Endothelial cell of umbilical vein (primary cell): ENCODE measurements at regions not wholly inside any gene's neighbourhood (a gene's known extent, or its start where the extent isn't known, plus 50 kb on each side); places are given as distances from the start of the nearest gene placed in this dataset.

Experiments
- BruUV-seq: library from RNA; stranded (reverse); fragments of 400-500 nt; replicated peaks from 2 replicates; lab custom pipeline; 2021; lab: Mats Ljungman, UMichigan
- CTCF ChIA-PET: fragments of 300-600, 350-600 bp; sonication (Branson Sonifier 250); formaldehyde crosslinking; loops from one replicate; lab custom pipeline; 2021; ENCODE audit warnings: antibody characterized with exemption, inconsistent platforms; lab: Charles Lee
- POLR2A ChIA-PET: fragments of 300-600, 350-600 bp; sonication (Branson Sonifier 250); formaldehyde crosslinking; loops from one replicate; lab custom pipeline; 2021; ENCODE audit warnings: antibody characterized with exemption, inconsistent platforms; lab: Charles Lee
- DNase-seq: peaks from one replicate; pipeline ENCODE4 v3.0.0-alpha.2; 2011; ENCODE audit warnings: low read depth, low spot score
- FAIRE-seq: peaks from 2 replicates; lab custom pipeline; 2011; peaks lifted over from hg19 to GRCh38; lab: Jason Lieb, UNC
- H2AFZ ChIP-seq: 2 replicates; pipeline ENCODE4 v1.6.0; 2012; ENCODE audit warnings: low read depth, low read length, control low read depth, inconsistent platforms
- H3K27ac ChIP-seq: 2 replicates; pipeline ENCODE4 v1.5.1; 2011; ENCODE audit warnings: low read depth, mild to moderate bottlenecking, control low read depth, low read length, moderate library complexity; ENCODE audit not compliant: insufficient read depth
- H3K27me3 ChIP-seq, 2 experiments: 2 replicates each; pipeline versions ENCODE4 v1.6.0 to v1.6.1; 2011; ENCODE audit warnings: low read length in 2 of 2, mixed read lengths in 1 of 2; ENCODE audit not compliant: control insufficient read depth in 2 of 2, insufficient read depth in 2 of 2
- H3K36me3 ChIP-seq, 2 experiments: 2 replicates in 1 of 2; 3 replicates in 1 of 2; pipeline ENCODE4 v1.5.1; 2011; ENCODE audit warnings: low read length in 2 of 2, mild to moderate bottlenecking in 1 of 2, moderate library complexity in 1 of 2; ENCODE audit not compliant: control insufficient read depth in 2 of 2, insufficient read depth in 2 of 2; ENCODE audit errors: extremely low read depth in 1 of 2
- H3K4me1 ChIP-seq: 3 replicates; pipeline ENCODE4 v1.5.1; 2011; ENCODE audit warnings: mild to moderate bottlenecking, low read length; ENCODE audit not compliant: control insufficient read depth, insufficient read depth; ENCODE audit errors: extremely low read depth
- H3K4me2 ChIP-seq: 2 replicates; pipeline ENCODE4 v1.6.1; 2011; ENCODE audit warnings: low read length, control low read depth, mixed read lengths; ENCODE audit not compliant: insufficient read depth
- H3K4me3 ChIP-seq, 3 experiments: fragments of 200-600 bp in 1 of 3; sonication (generic), shearing (Covaris generic) in 1 of 3; replicated peaks in 1 of 3; 2 replicates each; pipeline ENCODE4 v1.5.1; 2011 to 2016; ENCODE audit warnings: control low read depth in 3 of 3, low read length in 3 of 3, mild to moderate bottlenecking in 2 of 3, inconsistent platforms in 1 of 3, low read depth in 1 of 3, moderate library complexity in 1 of 3; ENCODE audit not compliant: insufficient read depth in 1 of 3
- H3K79me2 ChIP-seq: 2 replicates; pipeline ENCODE4 v1.6.0; 2012; ENCODE audit warnings: low read length, inconsistent platforms; ENCODE audit not compliant: control insufficient read depth, insufficient read depth
- H3K9ac ChIP-seq: replicated peaks from 2 replicates; pipeline ENCODE3; 2011; ENCODE audit warnings: low read length, control low read depth; ENCODE audit not compliant: insufficient read depth; ENCODE audit errors: extremely low read depth
- H3K9me1 ChIP-seq: replicated peaks from 3 replicates; pipeline ENCODE4 v1.6.0; 2011; ENCODE audit warnings: mild to moderate bottlenecking, low read length; ENCODE audit not compliant: control insufficient read depth, insufficient read depth; ENCODE audit errors: extremely low read depth
- H3K9me3 ChIP-seq: replicated peaks from 2 replicates; pipeline ENCODE4 v1.5.1; 2012; ENCODE audit warnings: low read length, inconsistent platforms; ENCODE audit not compliant: control insufficient read depth, insufficient read depth
- H4K20me1 ChIP-seq: replicated peaks from 2 replicates; pipeline ENCODE3; 2011; ENCODE audit warnings: mild to moderate bottlenecking, low read length; ENCODE audit not compliant: control insufficient read depth, insufficient read depth; ENCODE audit errors: extremely low read depth
- EZH2 ChIP-seq: IDR thresholded peaks from 2 replicates; pipeline ENCODE4 v1.6.1; 2012; ENCODE audit warnings: borderline replicate concordance, low read depth, mild to moderate bottlenecking, moderate library complexity, low read length, inconsistent platforms; ENCODE audit not compliant: severe bottlenecking
- FOS ChIP-seq: IDR thresholded peaks from 2 replicates; pipeline ENCODE4 v1.6.1; 2011; ENCODE audit warnings: mild to moderate bottlenecking, low read length, moderate library complexity, borderline replicate concordance; ENCODE audit not compliant: insufficient read depth
- GATA2 ChIP-seq: IDR thresholded peaks from 2 replicates; pipeline ENCODE4 v1.7.0; 2011; ENCODE audit warnings: low read depth, mild to moderate bottlenecking, moderate library complexity, mixed read lengths, low read length; ENCODE audit not compliant: insufficient read length, insufficient read depth
- JUN ChIP-seq: IDR thresholded peaks from 2 replicates; pipeline ENCODE4 v1.6.1; 2011; ENCODE audit warnings: borderline replicate concordance, low read depth; ENCODE audit not compliant: insufficient read length, insufficient read depth
- MAX ChIP-seq: IDR thresholded peaks from 2 replicates; pipeline ENCODE4 v1.6.1; 2011; ENCODE audit not compliant: insufficient read depth, insufficient read length
- MYC ChIP-seq: IDR thresholded peaks from one replicate; pipeline ENCODE4 v1.6.1; 2011; ENCODE audit warnings: mild to moderate bottlenecking, low read depth, low read length
- POLR2A ChIP-seq: IDR thresholded peaks from 2 replicates; pipeline ENCODE4 v1.6.1; 2012; ENCODE audit warnings: low read depth, mild to moderate bottlenecking, control low read depth, low read length
- POLR2AphosphoS5 ChIP-seq: IDR thresholded peaks from 2 replicates; pipeline ENCODE4 v1.6.1; 2012; ENCODE audit warnings: low read depth, mild to moderate bottlenecking, control low read depth, low read length, moderate library complexity; ENCODE audit not compliant: insufficient read depth
- dilution Hi-C: fragments of 300-500 bp; cut with MboI; formaldehyde crosslinking; loops from one replicate; pipeline ENCODE4 v1.15.0; 2019; ENCODE audit warnings: low sequenced_read_pairs; ENCODE audit not compliant: extremely low pct_ligation_motif_present
- intact Hi-C: fragments of 100-400 bp; cut with micrococcal nuclease; formaldehyde crosslinking; loops from one replicate; pipeline ENCODE4 v1.10.0; 2022
- TF ChIP-seq, protein P1 (sequence below), 2 donors: IDR thresholded peaks; 1 replicate in 1 of 2; 2 replicates in 1 of 2; pipeline ENCODE4 v1.5.1; 2011; ENCODE audit warnings: low read length in 2 of 2, mild to moderate bottlenecking in 2 of 2, moderate library complexity in 2 of 2, control low read depth in 1 of 2, inconsistent platforms in 1 of 2, low read depth in 1 of 2; ENCODE audit not compliant: insufficient read depth in 1 of 2; ENCODE audit errors: extremely low read depth in 1 of 2

DNA sequence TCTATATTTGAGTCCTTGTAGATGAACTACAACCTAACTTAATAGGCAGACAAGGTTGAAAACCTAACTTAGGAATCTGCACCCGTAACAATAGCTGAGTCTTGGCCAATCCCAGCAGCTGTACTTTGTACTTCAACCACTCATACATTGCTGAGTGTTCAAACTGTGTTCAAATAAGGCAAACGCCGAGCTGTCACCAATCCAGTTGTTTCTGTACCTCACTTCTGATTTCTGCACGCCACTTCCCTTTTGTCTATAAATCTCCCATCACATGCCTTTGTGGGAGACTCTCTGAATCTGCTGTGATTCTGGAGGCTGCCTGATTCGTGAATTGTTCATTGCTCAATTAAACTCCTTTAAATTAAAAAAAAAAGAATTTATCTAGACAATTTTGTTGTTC lies 167.8 kb upstream of the TUT7 start:
- H3K27ac ChIP-seq: no peak overlapping the region
- dilution Hi-C loops: no loop called here
- no peaks in the 10 kb centered on the region for H3K4me1 ChIP-seq
- H4K20me1 ChIP-seq: no peaks in the 10 kb centered on the region
- no peak for TF ChIP-seq JUN
- TF ChIP-seq POLR2A: no peak
- no peak for TF ChIP-seq GATA2
- no peak for TF ChIP-seq FOS
- TF ChIP-seq EZH2: no peak
- TF ChIP-seq POLR2AphosphoS5: no peak
- TF ChIP-seq, protein P1, sequence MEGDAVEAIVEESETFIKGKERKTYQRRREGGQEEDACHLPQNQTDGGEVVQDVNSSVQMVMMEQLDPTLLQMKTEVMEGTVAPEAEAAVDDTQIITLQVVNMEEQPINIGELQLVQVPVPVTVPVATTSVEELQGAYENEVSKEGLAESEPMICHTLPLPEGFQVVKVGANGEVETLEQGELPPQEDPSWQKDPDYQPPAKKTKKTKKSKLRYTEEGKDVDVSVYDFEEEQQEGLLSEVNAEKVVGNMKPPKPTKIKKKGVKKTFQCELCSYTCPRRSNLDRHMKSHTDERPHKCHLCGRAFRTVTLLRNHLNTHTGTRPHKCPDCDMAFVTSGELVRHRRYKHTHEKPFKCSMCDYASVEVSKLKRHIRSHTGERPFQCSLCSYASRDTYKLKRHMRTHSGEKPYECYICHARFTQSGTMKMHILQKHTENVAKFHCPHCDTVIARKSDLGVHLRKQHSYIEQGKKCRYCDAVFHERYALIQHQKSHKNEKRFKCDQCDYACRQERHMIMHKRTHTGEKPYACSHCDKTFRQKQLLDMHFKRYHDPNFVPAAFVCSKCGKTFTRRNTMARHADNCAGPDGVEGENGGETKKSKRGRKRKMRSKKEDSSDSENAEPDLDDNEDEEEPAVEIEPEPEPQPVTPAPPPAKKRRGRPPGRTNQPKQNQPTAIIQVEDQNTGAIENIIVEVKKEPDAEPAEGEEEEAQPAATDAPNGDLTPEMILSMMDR (IDR thresholded peaks at IDR 0.05; ENCODE audit: extremely low read depth in 1 of 2, insufficient read depth in 1 of 2, low read depth in 1 of 2, low read length in 2 of 2): no peak
- TF ChIP-seq MAX: no peak
- no peak for TF ChIP-seq MYC
- H3K9me3 ChIP-seq: no peaks in the 10 kb centered on the region
- FAIRE-seq (no peak), DNase-seq (no peak)
- H3K4me3 ChIP-seq: no peak overlapping the region
- H3K9me1 ChIP-seq: no peaks in the 10 kb centered on the region
- H2AFZ ChIP-seq: no peak overlapping the region
- H3K27me3 ChIP-seq: no peaks in the 10 kb centered on the region
- H3K9ac ChIP-seq: no peak overlapping the region
- CTCF ChIA-PET: no interaction called here
- BruUV-seq: no TSS peak
- POLR2A ChIA-PET: no interaction called here
- H3K36me3 ChIP-seq: no peaks in the 10 kb centered on the region
- H3K4me2 ChIP-seq: no peak overlapping the region
- H3K79me2 ChIP-seq: no peaks in the 10 kb centered on the region
- intact Hi-C loops: no loop called here
